Ishikawa (cell line): ENCODE measurements at regions not wholly inside any gene's neighbourhood (a gene's known extent, or its start where the extent isn't known, plus 50 kb on each side); places are given as distances from the start of the nearest gene placed in this dataset.

Experiments used
- CEBPB ChIP-seq: IDR thresholded peaks from 2 replicates; pipeline ENCODE4 v1.6.1; 2012
- CREB1 ChIP-seq: IDR thresholded peaks from 2 replicates; pipeline ENCODE4 v1.6.1; 2012; ENCODE audit warnings: low read depth
- EGR1 ChIP-seq: IDR thresholded peaks from 2 replicates; pipeline ENCODE4 v1.6.1; 2012
- EP300 ChIP-seq: IDR thresholded peaks from 2 replicates; pipeline ENCODE4 v1.6.1; 2012; ENCODE audit warnings: borderline replicate concordance
- FOXM1 ChIP-seq: IDR thresholded peaks from 2 replicates; pipeline ENCODE4 v1.6.1; 2012; ENCODE audit warnings: low read depth, borderline replicate concordance
- MAX ChIP-seq: IDR thresholded peaks from 2 replicates; pipeline ENCODE4 v1.6.1; 2012
- NFIC ChIP-seq: IDR thresholded peaks from 2 replicates; pipeline ENCODE4 v1.6.1; 2012
- RAD21 ChIP-seq: IDR thresholded peaks from 2 replicates; pipeline ENCODE4 v1.6.1; 2012; ENCODE audit warnings: low read depth
- TAF1 ChIP-seq: IDR thresholded peaks from 2 replicates; pipeline ENCODE4 v1.6.1; 2012; ENCODE audit warnings: low read depth, mild to moderate bottlenecking
- TCF12 ChIP-seq: IDR thresholded peaks from 2 replicates; pipeline ENCODE4 v1.6.1; 2012; ENCODE audit warnings: low read depth
- TEAD4 ChIP-seq: IDR thresholded peaks from 2 replicates; pipeline ENCODE4 v1.6.1; 2012
- YY1 ChIP-seq: IDR thresholded peaks from 2 replicates; pipeline ENCODE4 v1.6.1; 2012; ENCODE audit warnings: low read depth
- ZBTB7A ChIP-seq: IDR thresholded peaks from 2 replicates; pipeline ENCODE4 v1.6.1; 2012; ENCODE audit warnings: low read depth
- TF ChIP-seq, protein P1 (sequence below): IDR thresholded peaks from 2 replicates; pipeline ENCODE4 v1.6.1; 2012; ENCODE audit warnings: low read depth, mild to moderate bottlenecking
- TF ChIP-seq, protein P2 (sequence below): IDR thresholded peaks from 2 replicates; pipeline ENCODE4 v1.6.1; 2012

DNA sequence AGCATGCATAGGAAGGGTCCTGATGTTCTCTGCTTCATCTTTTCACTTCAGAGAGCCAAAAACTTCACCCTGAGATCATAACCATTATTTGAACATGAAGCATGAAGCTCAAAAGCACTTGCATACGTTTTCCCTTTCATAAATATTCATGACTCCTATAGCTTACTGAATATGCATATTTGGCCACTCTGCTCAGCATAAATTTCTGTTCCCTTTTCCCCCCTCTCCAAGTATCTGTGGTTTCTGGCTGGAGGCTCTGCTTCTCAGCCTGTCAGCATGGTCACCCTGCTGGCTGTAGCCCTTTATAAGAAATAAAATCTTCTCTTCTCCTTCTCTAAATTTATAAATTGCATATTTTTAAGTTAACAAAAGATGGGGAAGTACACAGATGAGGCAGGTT, 384.7 kb upstream of the AGA start:
- TF ChIP-seq RAD21 (no peak), CEBPB (no peak), MAX (no peak), EP300 (no peak), TAF1 (no peak), YY1 (no peak), FOXM1 (no peak), TEAD4 (no peak), EGR1 (no peak), TCF12 (no peak), ZBTB7A (no peak), NFIC (no peak), CREB1 (no peak)
- TF ChIP-seq, protein P1, sequence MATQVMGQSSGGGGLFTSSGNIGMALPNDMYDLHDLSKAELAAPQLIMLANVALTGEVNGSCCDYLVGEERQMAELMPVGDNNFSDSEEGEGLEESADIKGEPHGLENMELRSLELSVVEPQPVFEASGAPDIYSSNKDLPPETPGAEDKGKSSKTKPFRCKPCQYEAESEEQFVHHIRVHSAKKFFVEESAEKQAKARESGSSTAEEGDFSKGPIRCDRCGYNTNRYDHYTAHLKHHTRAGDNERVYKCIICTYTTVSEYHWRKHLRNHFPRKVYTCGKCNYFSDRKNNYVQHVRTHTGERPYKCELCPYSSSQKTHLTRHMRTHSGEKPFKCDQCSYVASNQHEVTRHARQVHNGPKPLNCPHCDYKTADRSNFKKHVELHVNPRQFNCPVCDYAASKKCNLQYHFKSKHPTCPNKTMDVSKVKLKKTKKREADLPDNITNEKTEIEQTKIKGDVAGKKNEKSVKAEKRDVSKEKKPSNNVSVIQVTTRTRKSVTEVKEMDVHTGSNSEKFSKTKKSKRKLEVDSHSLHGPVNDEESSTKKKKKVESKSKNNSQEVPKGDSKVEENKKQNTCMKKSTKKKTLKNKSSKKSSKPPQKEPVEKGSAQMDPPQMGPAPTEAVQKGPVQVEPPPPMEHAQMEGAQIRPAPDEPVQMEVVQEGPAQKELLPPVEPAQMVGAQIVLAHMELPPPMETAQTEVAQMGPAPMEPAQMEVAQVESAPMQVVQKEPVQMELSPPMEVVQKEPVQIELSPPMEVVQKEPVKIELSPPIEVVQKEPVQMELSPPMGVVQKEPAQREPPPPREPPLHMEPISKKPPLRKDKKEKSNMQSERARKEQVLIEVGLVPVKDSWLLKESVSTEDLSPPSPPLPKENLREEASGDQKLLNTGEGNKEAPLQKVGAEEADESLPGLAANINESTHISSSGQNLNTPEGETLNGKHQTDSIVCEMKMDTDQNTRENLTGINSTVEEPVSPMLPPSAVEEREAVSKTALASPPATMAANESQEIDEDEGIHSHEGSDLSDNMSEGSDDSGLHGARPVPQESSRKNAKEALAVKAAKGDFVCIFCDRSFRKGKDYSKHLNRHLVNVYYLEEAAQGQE: no peak
- TF ChIP-seq, protein P2, sequence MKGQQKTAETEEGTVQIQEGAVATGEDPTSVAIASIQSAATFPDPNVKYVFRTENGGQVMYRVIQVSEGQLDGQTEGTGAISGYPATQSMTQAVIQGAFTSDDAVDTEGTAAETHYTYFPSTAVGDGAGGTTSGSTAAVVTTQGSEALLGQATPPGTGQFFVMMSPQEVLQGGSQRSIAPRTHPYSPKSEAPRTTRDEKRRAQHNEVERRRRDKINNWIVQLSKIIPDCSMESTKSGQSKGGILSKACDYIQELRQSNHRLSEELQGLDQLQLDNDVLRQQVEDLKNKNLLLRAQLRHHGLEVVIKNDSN: no peak

- no peak for TF ChIP-seq TAF1
- no peak for TF ChIP-seq YY1
- TF ChIP-seq EP300: no peak
- TF ChIP-seq, protein P2: no peak
- TF ChIP-seq RAD21: no peak
- TF ChIP-seq FOXM1: no peak
- no peak for TF ChIP-seq NFIC
- no peak for TF ChIP-seq ZBTB7A
- TF ChIP-seq TCF12: no peak
- no peak for TF ChIP-seq CREB1
- no peak for TF ChIP-seq EGR1
- no peak for TF ChIP-seq MAX
- TF ChIP-seq CEBPB: no peak
- no peak for TF ChIP-seq TEAD4
- TF ChIP-seq, protein P1: no peak
Observed at GRCh38 chr4:177841258-177841657, 399.0 kb upstream of the AGA start.

GRCh38 chr4:177853229-177853628, 411.0 kb upstream of the AGA start:
- no peak for TF ChIP-seq FOXM1
- TF ChIP-seq, protein P1: no peak
- no peak for TF ChIP-seq YY1
- TF ChIP-seq EP300: no peak
- TF ChIP-seq TAF1: no peak
- TF ChIP-seq EGR1: no peak
- TF ChIP-seq TEAD4: no peak
- TF ChIP-seq ZBTB7A: no peak
- TF ChIP-seq MAX: no peak
- TF ChIP-seq NFIC: no peak
- no peak for TF ChIP-seq CREB1
- TF ChIP-seq, protein P2: no peak
